ENCODE measurements at regions not wholly inside any gene's neighbourhood (a gene's known extent, or its start where the extent isn't known, plus 50 kb on each side); places are given as distances from the start of the nearest gene placed in this dataset.

- H3K9me3 ChIP-seq (ENCODE audit: control insufficient read depth, insufficient read depth, low read depth, low read length): no peaks in the 10 kb centered on the region
- no peak overlapping the region for H3K27ac ChIP-seq (ENCODE audit: insufficient read depth, low read length)
- H4K20me1 ChIP-seq (ENCODE audit: control insufficient read depth, extremely low read depth, insufficient read depth, low read length): no peaks in the 10 kb centered on the region
- H3K27me3 ChIP-seq (ENCODE audit: control insufficient read depth, insufficient read depth, low read length): no peaks in the 10 kb centered on the region
- no peaks in the 10 kb centered on the region for H3K4me1 ChIP-seq (ENCODE audit: control insufficient read depth, extremely low read depth, insufficient read depth, low read length)
- H3K79me2 ChIP-seq (ENCODE audit: control insufficient read depth, insufficient read depth, low read length): no peaks in the 10 kb centered on the region
- TF ChIP-seq EZH2 (IDR thresholded peaks at IDR 0.05; ENCODE audit: low read length, missing control alignments) (no peak), CTCF (conservative IDR thresholded peaks at IDR 0.05 in 1 of 2, IDR thresholded peaks at IDR 0.05 in 1 of 2; ENCODE audit: low read depth in 1 of 2, low read length in 2 of 2) (no peak)
- no peak for DNase-seq (ENCODE audit: low read depth in 2 of 2)
- no peak overlapping the region for H3K4me2 ChIP-seq (ENCODE audit: extremely low read depth, insufficient read depth, low read length)
- H3K9ac ChIP-seq (ENCODE audit: insufficient read depth, low read length): no peak overlapping the region
- H2AFZ ChIP-seq (ENCODE audit: low read length): no peak overlapping the region
- no peak overlapping the region for H3K4me3 ChIP-seq (replicated peaks in 1 of 4; ENCODE audit: control extremely low read depth in 1 of 4, insufficient read depth in 1 of 4, low read depth in 3 of 4, low read length in 4 of 4)
- H3K36me3 ChIP-seq (ENCODE audit: control insufficient read depth, insufficient read depth, low read length): no peaks in the 10 kb centered on the region
Observed at GRCh38 chr9:79279356-79279755, 292.4 kb upstream of the TLE4 start.

- Histone ChIP-seq H3K4me3 (replicated peaks in 1 of 4; ENCODE audit: control extremely low read depth in 1 of 4, insufficient read depth in 1 of 4, low read depth in 3 of 4, low read length in 4 of 4) (no peak overlapping the region), H3K9me3 (ENCODE audit: control insufficient read depth, insufficient read depth, low read depth, low read length) (no peaks in the 10 kb centered on the region), H4K20me1 (ENCODE audit: control insufficient read depth, extremely low read depth, insufficient read depth, low read length) (no peaks in the 10 kb centered on the region), H2AFZ (ENCODE audit: low read length) (no peak overlapping the region), H3K27ac (ENCODE audit: insufficient read depth, low read length) (no peak overlapping the region), H3K4me2 (ENCODE audit: extremely low read depth, insufficient read depth, low read length) (no peak overlapping the region), H3K4me1 (ENCODE audit: control insufficient read depth, extremely low read depth, insufficient read depth, low read length) (no peaks in the 10 kb centered on the region), H3K27me3 (ENCODE audit: control insufficient read depth, insufficient read depth, low read length) (no peaks in the 10 kb centered on the region), H3K9ac (ENCODE audit: insufficient read depth, low read length) (no peak overlapping the region), H3K36me3 (ENCODE audit: control insufficient read depth, insufficient read depth, low read length) (no peaks in the 10 kb centered on the region), H3K79me2 (ENCODE audit: control insufficient read depth, insufficient read depth, low read length) (no peaks in the 10 kb centered on the region)
- no peak for DNase-seq (ENCODE audit: low read depth in 2 of 2)
- no peak for TF ChIP-seq EZH2 (IDR thresholded peaks at IDR 0.05; ENCODE audit: low read length, missing control alignments)
- no peak for TF ChIP-seq CTCF (conservative IDR thresholded peaks at IDR 0.05 in 1 of 2, IDR thresholded peaks at IDR 0.05 in 1 of 2; ENCODE audit: low read depth in 1 of 2, low read length in 2 of 2)
Observed at GRCh38 chr9:79280691-79281090, 291.1 kb upstream of the TLE4 start.

GRCh38 chr9:79284081-79284480, 287.7 kb upstream of the TLE4 start:
- H2AFZ ChIP-seq (ENCODE audit: low read length): no peak overlapping the region
- DNase-seq (ENCODE audit: low read depth in 2 of 2): no peak
- no peak overlapping the region for H3K4me3 ChIP-seq (replicated peaks in 1 of 4; ENCODE audit: control extremely low read depth in 1 of 4, insufficient read depth in 1 of 4, low read depth in 3 of 4, low read length in 4 of 4)
- no peaks in the 10 kb centered on the region for H3K36me3 ChIP-seq (ENCODE audit: control insufficient read depth, insufficient read depth, low read length)
- H4K20me1 ChIP-seq (ENCODE audit: control insufficient read depth, extremely low read depth, insufficient read depth, low read length): no peaks in the 10 kb centered on the region
- H3K79me2 ChIP-seq (ENCODE audit: control insufficient read depth, insufficient read depth, low read length): no peaks in the 10 kb centered on the region
- H3K27me3 ChIP-seq (ENCODE audit: control insufficient read depth, insufficient read depth, low read length): no peaks in the 10 kb centered on the region
- no peaks in the 10 kb centered on the region for H3K9me3 ChIP-seq (ENCODE audit: control insufficient read depth, insufficient read depth, low read depth, low read length)
- H3K9ac ChIP-seq (ENCODE audit: insufficient read depth, low read length): no peak overlapping the region
- no peak overlapping the region for H3K27ac ChIP-seq (ENCODE audit: insufficient read depth, low read length)
- TF ChIP-seq CTCF (conservative IDR thresholded peaks at IDR 0.05 in 1 of 2, IDR thresholded peaks at IDR 0.05 in 1 of 2; ENCODE audit: low read depth in 1 of 2, low read length in 2 of 2) (no peak), EZH2 (IDR thresholded peaks at IDR 0.05; ENCODE audit: low read length, missing control alignments) (no peak)
- H3K4me1 ChIP-seq (ENCODE audit: control insufficient read depth, extremely low read depth, insufficient read depth, low read length): no peaks in the 10 kb centered on the region
- H3K4me2 ChIP-seq (ENCODE audit: extremely low read depth, insufficient read depth, low read length): no peak overlapping the region
